Right atrium auricular region (tissue), 2 donors: ENCODE measurements at regions not wholly inside any gene's neighbourhood (a gene's known extent, or its start where the extent isn't known, plus 50 kb on each side); places are given as distances from the start of the nearest gene placed in this dataset.

Experiments
- DNase-seq: peaks from one replicate; pipeline ENCODE4 v3.0.0-alpha.2; 2019; ENCODE audit warnings: low spot score
- H3K27ac ChIP-seq, 2 donors: fragments of 200-600 bp; sonication (generic); 1 replicate in 1 of 2; 2 replicates in 1 of 2; pipeline ENCODE4 v1.5.1; 2016 to 2019
- H3K27me3 ChIP-seq, 2 donors: fragments of 200-600 bp; sonication (generic); one replicate each; pipeline versions ENCODE4 v1.5.1 to v1.6.0; 2017 to 2019
- H3K36me3 ChIP-seq: fragments of 200-600 bp; sonication (generic); one replicate; pipeline ENCODE4 v1.5.1; 2016
- H3K4me1 ChIP-seq, 2 donors: fragments of 200-600 bp; sonication (generic); one replicate each; pipeline versions ENCODE4 v1.5.1 to v1.6.0; 2017 to 2019
- H3K4me3 ChIP-seq, 2 donors: fragments of 200-600 bp; sonication (generic); 1 replicate in 1 of 2; 2 replicates in 1 of 2; pipeline ENCODE4 v1.5.1; 2017 to 2019; ENCODE audit warnings: mild to moderate bottlenecking in 1 of 2, moderate library complexity in 1 of 2
- H3K9me3 ChIP-seq, 2 donors: fragments of 200-600 bp; sonication (generic); one replicate each; pipeline ENCODE4 v1.5.1; 2019
- TF ChIP-seq, protein P1 (sequence below), 2 donors: fragments of 200-600 bp; sonication (generic); IDR thresholded peaks; one replicate each; pipeline ENCODE4 v1.5.1; 2019; ENCODE audit warnings: antibody characterized with exemption in 2 of 2

DNA sequence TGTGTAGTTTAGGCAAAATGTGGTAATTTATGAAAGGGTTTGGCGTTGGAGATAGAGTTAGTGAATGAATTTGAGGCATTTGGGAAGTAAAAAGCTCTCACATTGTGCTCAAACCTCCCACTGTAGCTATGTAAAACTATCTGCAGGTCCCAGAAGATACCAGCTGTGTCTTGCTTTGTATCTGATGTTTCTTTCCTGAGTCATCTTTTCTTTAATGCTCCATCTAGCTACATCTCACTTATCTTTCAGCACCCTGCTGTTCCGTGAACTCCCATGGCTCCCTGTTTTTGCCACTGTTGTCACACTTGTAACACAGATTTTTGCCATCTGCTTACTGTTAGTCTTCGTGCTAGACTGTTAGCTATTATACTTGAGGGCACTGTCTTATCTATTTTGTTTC is 253.1 kb downstream of the NPR3 start:
- peaks cover 0 to 6% of the 10 kb centered on the region in 2 donors for H3K9me3 ChIP-seq
- H3K4me3 ChIP-seq, result no peak overlapping the region
- TF ChIP-seq, protein P1, sequence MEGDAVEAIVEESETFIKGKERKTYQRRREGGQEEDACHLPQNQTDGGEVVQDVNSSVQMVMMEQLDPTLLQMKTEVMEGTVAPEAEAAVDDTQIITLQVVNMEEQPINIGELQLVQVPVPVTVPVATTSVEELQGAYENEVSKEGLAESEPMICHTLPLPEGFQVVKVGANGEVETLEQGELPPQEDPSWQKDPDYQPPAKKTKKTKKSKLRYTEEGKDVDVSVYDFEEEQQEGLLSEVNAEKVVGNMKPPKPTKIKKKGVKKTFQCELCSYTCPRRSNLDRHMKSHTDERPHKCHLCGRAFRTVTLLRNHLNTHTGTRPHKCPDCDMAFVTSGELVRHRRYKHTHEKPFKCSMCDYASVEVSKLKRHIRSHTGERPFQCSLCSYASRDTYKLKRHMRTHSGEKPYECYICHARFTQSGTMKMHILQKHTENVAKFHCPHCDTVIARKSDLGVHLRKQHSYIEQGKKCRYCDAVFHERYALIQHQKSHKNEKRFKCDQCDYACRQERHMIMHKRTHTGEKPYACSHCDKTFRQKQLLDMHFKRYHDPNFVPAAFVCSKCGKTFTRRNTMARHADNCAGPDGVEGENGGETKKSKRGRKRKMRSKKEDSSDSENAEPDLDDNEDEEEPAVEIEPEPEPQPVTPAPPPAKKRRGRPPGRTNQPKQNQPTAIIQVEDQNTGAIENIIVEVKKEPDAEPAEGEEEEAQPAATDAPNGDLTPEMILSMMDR (IDR thresholded peaks at IDR 0.05), result no peak
- H3K27ac ChIP-seq, result no peak overlapping the region
- H3K27me3 ChIP-seq, result no peaks in the 10 kb centered on the region
- DNase-seq, result no peak
- H3K4me1 ChIP-seq, result no peaks in the 10 kb centered on the region
- no peaks in the 10 kb centered on the region for H3K36me3 ChIP-seq

DNA sequence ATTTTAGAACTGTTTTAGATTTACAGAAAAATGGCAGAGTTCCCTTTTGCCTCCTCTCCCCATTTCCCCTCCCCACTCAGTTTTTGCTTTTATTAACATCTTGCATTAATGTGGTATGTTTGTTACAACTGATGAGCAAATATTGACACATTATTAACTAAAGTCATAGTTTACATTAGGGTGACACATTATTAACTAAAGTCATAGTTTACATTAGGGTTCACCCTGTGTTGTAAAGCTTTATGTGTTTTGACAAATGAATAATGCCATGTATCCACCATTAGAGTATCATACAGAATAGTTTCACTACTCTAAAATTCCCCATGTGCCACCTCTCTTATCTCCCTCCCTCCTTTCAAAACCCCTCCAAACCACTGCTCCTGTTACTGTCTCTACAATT is 262.5 kb downstream of the NPR3 start:
- Histone ChIP-seq H3K4me1 (no peaks in the 10 kb centered on the region), H3K27ac (no peak overlapping the region), H3K4me3 (no peak overlapping the region), H3K27me3 (no peaks in the 10 kb centered on the region), H3K36me3 (no peaks in the 10 kb centered on the region), H3K9me3 (no peaks in the 10 kb centered on the region)
- TF ChIP-seq, protein P1 (IDR thresholded peaks at IDR 0.05), result no peak
- DNase-seq, result no peak

DNA sequence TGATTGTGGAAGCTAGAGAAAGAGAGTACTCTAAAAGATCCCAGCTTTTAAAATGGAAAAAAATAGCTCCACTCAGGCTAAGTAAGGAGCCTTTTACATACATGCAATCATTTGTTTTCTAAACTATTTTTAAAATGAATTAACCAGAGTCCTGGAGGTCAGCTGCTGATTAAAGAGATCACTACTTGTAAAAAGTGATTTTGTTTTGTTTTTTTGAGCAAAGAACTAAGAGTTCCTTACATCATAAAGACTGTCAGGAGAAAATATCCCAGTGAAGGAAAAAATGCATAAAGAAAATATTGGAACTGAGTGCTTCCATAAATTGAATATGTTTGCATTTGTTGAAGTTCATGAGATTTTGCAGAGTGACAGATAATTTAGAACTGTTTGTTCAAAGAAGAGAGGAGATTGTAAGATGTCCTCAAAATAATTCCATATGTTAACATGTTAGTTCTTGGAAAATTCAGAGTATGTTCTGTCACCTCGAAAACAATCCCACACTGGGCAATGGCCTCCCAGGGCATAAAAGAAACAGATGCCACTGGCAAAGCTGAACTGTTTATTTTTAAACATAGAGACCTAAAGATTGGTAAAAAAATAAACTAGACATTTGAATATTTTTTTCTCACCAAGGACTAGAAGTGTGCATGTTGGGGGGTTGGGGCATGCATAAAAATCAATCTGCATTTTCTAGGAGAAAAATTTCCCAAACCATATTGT is 264.7 kb downstream of the NPR3 start:
- H3K9me3 ChIP-seq, result no peaks in the 10 kb centered on the region
- H3K27ac ChIP-seq, result no peak overlapping the region
- no peak for DNase-seq
- H3K4me3 ChIP-seq, result no peak overlapping the region
- H3K36me3 ChIP-seq, result no peaks in the 10 kb centered on the region
- H3K27me3 ChIP-seq, result no peaks in the 10 kb centered on the region
- no peaks in the 10 kb centered on the region for H3K4me1 ChIP-seq
- TF ChIP-seq, protein P1 (IDR thresholded peaks at IDR 0.05), result no peak

DNA sequence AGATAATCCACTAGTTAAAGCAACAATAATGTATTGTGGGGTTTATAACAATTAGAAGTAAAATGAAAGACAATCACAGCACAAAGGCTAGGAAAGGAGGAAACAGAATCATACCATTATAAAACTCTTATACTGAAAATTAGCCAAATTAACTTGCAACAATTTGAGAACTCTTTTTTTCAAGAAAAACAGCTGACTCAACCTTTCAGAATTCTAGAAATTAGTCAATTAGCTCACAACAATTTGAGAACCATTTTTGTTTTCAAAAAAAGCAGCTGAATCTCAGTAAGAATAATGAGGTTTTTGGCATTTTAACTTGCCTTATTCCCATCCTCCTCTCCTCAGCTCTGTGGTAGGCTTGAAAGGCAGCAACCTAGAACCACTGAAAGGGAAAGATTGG is 269.9 kb downstream of the NPR3 start:
- Histone ChIP-seq H3K9me3 (peaks cover 0 to 7% of the 10 kb centered on the region in 2 donors), H3K4me3 (no peak overlapping the region), H3K36me3 (no peaks in the 10 kb centered on the region), H3K4me1 (no peaks in the 10 kb centered on the region), H3K27ac (no peak overlapping the region), H3K27me3 (no peaks in the 10 kb centered on the region)
- no peak for DNase-seq
- TF ChIP-seq, protein P1 (IDR thresholded peaks at IDR 0.05), result no peak

DNA sequence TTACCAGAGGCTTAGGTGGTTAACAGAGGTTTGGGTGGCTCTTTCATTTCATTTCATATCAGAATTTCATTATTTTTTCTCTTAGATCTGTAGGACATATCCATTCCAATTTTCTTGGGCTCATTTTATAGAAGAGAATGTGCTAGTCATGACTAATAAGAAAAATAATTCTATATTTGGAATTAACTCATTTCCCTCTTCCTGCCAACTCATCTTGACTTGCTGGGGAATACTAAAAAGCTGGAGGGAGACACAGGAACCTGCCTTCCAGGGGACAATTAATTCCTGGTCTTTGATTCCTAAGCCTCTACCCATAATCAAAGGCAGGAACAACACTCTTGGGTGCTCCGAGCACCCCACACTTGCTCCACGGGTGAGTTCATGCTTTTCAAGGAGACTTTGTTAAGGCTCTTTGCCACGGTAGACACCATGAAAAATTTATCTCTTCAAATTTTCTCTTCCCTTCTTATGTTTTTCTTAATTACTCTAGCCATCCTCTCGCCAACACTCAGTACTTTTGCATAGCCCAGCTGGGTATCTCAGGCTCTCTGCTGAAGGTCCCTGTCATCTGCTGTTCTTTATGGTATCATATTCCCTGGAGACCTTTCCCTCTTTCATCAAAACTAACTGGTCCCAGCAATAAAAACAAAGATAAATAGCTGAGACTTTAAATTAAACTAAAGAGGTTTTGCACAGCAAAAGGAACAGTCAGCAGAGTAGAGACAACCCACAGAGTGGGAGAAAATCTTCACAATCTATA is 273.9 kb downstream of the NPR3 start:
- Histone ChIP-seq H3K27ac (no peak overlapping the region), H3K4me1 (no peaks in the 10 kb centered on the region), H3K36me3 (no peaks in the 10 kb centered on the region), H3K9me3 (peaks cover 0 to 7% of the 10 kb centered on the region in 2 donors), H3K4me3 (no peak overlapping the region), H3K27me3 (no peaks in the 10 kb centered on the region)
- TF ChIP-seq, protein P1 (IDR thresholded peaks at IDR 0.05), result no peak
- DNase-seq, result no peak
